ENCODE measurements at regions not wholly inside any gene's neighbourhood (a gene's known extent, or its start where the extent isn't known, plus 50 kb on each side); places are given as distances from the start of the nearest gene placed in this dataset.

DNA sequence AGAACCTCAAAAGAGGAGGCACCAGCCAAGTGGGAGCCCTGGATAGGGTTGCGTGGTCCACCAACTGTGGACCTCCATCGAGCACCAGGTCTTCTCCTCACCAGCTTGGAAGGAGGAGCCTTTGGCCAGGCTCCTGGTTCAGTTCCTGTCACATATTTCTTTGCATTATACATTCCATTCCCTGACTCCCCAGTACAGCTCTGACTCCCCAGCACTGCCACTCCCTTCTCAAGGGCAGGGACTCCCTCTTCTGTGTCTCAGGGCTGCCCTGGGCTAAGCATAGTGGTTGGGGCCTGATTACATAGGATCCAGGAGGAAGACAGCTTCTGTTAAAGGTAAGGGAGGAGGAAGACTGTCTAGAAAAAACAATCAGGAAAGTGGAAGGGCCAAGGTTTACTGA is 91.1 kb downstream of the MRPL14 start:
- H3K4me1 ChIP-seq (ENCODE audit: insufficient read depth, low read length), result peaks cover 35% of the 10 kb centered on the region
- TF ChIP-seq, protein P1, sequence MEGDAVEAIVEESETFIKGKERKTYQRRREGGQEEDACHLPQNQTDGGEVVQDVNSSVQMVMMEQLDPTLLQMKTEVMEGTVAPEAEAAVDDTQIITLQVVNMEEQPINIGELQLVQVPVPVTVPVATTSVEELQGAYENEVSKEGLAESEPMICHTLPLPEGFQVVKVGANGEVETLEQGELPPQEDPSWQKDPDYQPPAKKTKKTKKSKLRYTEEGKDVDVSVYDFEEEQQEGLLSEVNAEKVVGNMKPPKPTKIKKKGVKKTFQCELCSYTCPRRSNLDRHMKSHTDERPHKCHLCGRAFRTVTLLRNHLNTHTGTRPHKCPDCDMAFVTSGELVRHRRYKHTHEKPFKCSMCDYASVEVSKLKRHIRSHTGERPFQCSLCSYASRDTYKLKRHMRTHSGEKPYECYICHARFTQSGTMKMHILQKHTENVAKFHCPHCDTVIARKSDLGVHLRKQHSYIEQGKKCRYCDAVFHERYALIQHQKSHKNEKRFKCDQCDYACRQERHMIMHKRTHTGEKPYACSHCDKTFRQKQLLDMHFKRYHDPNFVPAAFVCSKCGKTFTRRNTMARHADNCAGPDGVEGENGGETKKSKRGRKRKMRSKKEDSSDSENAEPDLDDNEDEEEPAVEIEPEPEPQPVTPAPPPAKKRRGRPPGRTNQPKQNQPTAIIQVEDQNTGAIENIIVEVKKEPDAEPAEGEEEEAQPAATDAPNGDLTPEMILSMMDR (IDR thresholded peaks at IDR 0.05; ENCODE audit: extremely low read depth, low read depth, low read length), result no peak
- H3K27me3 ChIP-seq (ENCODE audit: insufficient read depth, low read length), result no peaks in the 10 kb centered on the region
- no peaks in the 10 kb centered on the region for H3K79me2 ChIP-seq (ENCODE audit: insufficient read depth, low read length)
- peak overlapping the region; percentile 45 for H2AFZ ChIP-seq (ENCODE audit: low read length)
- peak overlapping the region; percentile 59 for H3K27ac ChIP-seq (ENCODE audit: low read depth, low read length)
- DNase-seq (ENCODE audit: insufficient read length, low spot score, missing footprints), result peak; percentile 78
- H3K9me3 ChIP-seq (ENCODE audit: low read depth, low read length), result no peaks in the 10 kb centered on the region
- no peaks in the 10 kb centered on the region for H4K20me1 ChIP-seq (ENCODE audit: insufficient read depth, low read length)
- no peak overlapping the region for H3K4me3 ChIP-seq (ENCODE audit: insufficient read depth, low read length)
- no peaks in the 10 kb centered on the region for H3K36me3 ChIP-seq (ENCODE audit: insufficient read depth, low read length)
- no peak overlapping the region for H3K4me2 ChIP-seq (ENCODE audit: insufficient read depth, low read length)

DNA sequence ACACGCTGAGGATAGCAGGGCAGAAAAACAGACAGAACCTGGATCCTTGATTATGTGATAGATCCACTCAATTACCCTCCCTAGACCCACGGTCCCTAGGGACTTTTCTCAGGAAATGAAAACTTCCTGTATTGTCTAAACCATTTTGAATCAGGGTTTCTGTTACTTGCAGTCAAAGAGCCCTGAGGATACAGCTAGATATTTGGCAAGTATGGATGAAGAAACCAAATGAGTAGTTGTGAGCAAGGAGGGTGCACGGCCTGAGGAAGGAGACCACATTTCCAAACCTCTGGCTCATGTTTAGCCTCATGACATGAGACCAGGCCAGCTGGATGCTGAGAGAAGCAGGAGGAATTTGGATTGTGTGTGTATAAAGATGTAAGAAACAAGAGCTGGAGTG is 91.6 kb downstream of the MRPL14 start:
- H3K27me3 ChIP-seq (ENCODE audit: insufficient read depth, low read length), result no peaks in the 10 kb centered on the region
- H2AFZ ChIP-seq (ENCODE audit: low read length), result no peak overlapping the region
- no peak overlapping the region for H3K4me3 ChIP-seq (ENCODE audit: insufficient read depth, low read length)
- H3K9me3 ChIP-seq (ENCODE audit: low read depth, low read length), result no peaks in the 10 kb centered on the region
- TF ChIP-seq, protein P1 (IDR thresholded peaks at IDR 0.05; ENCODE audit: extremely low read depth, low read depth, low read length), result no peak
- no peaks in the 10 kb centered on the region for H4K20me1 ChIP-seq (ENCODE audit: insufficient read depth, low read length)
- H3K4me1 ChIP-seq (ENCODE audit: insufficient read depth, low read length), result peaks cover 30% of the 10 kb centered on the region
- peak overlapping the region; percentile 59 for H3K27ac ChIP-seq (ENCODE audit: low read depth, low read length)
- peak; percentile 71 for DNase-seq (ENCODE audit: insufficient read length, low spot score, missing footprints)
- no peaks in the 10 kb centered on the region for H3K36me3 ChIP-seq (ENCODE audit: insufficient read depth, low read length)
- no peaks in the 10 kb centered on the region for H3K79me2 ChIP-seq (ENCODE audit: insufficient read depth, low read length)
- no peak overlapping the region for H3K4me2 ChIP-seq (ENCODE audit: insufficient read depth, low read length)

DNA sequence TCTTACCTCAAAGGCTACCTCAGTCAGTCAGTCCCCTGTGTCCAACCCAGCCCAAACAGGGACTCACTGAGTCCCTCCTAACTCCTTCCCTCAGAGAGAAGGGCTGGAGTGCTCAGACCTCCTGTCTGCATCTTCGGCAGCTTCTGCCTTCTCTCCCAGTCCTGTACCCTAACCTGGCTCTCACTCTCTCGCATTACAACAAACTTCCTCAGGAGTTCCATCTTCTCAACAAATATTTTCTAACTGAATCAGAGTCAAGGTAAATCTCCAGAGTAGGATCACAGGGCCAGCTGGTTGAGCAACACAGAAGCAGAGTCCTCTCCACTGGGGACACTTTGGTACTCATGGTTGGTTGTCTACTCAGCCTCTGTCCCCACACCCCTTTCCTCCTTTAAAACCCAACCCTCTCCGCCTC is 92.3 kb downstream of the MRPL14 start:
- Histone ChIP-seq H3K36me3 (ENCODE audit: insufficient read depth, low read length) (no peaks in the 10 kb centered on the region), H3K4me3 (ENCODE audit: insufficient read depth, low read length) (no peak overlapping the region), H2AFZ (ENCODE audit: low read length) (no peak overlapping the region), H3K79me2 (ENCODE audit: insufficient read depth, low read length) (no peaks in the 10 kb centered on the region), H3K27me3 (ENCODE audit: insufficient read depth, low read length) (no peaks in the 10 kb centered on the region), H4K20me1 (ENCODE audit: insufficient read depth, low read length) (no peaks in the 10 kb centered on the region), H3K9me3 (ENCODE audit: low read depth, low read length) (no peaks in the 10 kb centered on the region), H3K27ac (ENCODE audit: low read depth, low read length) (peak overlapping the region; percentile 59), H3K4me1 (ENCODE audit: insufficient read depth, low read length) (peaks cover 27% of the 10 kb centered on the region), H3K4me2 (ENCODE audit: insufficient read depth, low read length) (no peak overlapping the region)
- no peak for DNase-seq (ENCODE audit: insufficient read length, low spot score, missing footprints)
- TF ChIP-seq, protein P1 (IDR thresholded peaks at IDR 0.05; ENCODE audit: extremely low read depth, low read depth, low read length), result no peak

DNA sequence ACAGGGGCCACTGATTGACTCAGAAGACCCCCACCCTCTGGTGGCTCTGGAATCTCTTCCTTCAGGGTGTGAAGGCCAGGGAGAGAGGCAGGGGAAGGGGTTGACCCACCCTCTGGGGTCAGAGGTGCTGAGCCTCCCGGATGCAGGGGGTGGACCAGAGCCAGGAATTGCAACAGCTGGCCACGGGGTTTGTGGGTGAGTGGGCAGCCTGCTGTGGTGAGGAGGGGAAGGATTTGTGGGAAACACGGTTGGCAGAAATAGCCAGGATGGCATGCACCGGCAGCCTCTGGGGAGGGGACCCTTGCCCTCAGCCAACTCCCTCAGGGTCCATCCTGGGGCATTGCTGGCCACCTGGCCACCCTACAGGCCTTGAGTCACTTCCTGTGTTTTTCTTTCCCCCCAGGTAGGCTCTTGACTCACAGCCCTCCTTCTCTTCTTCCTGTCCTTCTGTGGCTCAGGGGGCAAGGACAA is 92.8 kb downstream of the MRPL14 start:
- Histone ChIP-seq H3K4me3 (ENCODE audit: insufficient read depth, low read length) (no peak overlapping the region), H4K20me1 (ENCODE audit: insufficient read depth, low read length) (no peaks in the 10 kb centered on the region), H2AFZ (ENCODE audit: low read length) (no peak overlapping the region), H3K36me3 (ENCODE audit: insufficient read depth, low read length) (no peaks in the 10 kb centered on the region), H3K27ac (ENCODE audit: low read depth, low read length) (peak overlapping the region; percentile 59), H3K27me3 (ENCODE audit: insufficient read depth, low read length) (no peaks in the 10 kb centered on the region), H3K79me2 (ENCODE audit: insufficient read depth, low read length) (no peaks in the 10 kb centered on the region), H3K4me1 (ENCODE audit: insufficient read depth, low read length) (peaks cover 30% of the 10 kb centered on the region), H3K4me2 (ENCODE audit: insufficient read depth, low read length) (no peak overlapping the region), H3K9me3 (ENCODE audit: low read depth, low read length) (no peaks in the 10 kb centered on the region)
- peak; percentile 19 for DNase-seq (ENCODE audit: insufficient read length, low spot score, missing footprints)
- TF ChIP-seq, protein P1 (IDR thresholded peaks at IDR 0.05; ENCODE audit: extremely low read depth, low read depth, low read length), result no peak

Data from osteoblast (primary cell).